H9 (cell line): ENCODE measurements at regions not wholly inside any gene's neighbourhood (a gene's known extent, or its start where the extent isn't known, plus 50 kb on each side); places are given as distances from the start of the nearest gene placed in this dataset.

ENCODE experiments used
- DNase-seq: peaks from one replicate; pipeline ENCODE4 v3.0.0-alpha.2; 2017
- H2AFZ ChIP-seq: one replicate; pipeline ENCODE4 v1.6.1; 2013; ENCODE audit warnings: mild to moderate bottlenecking, low read length, control low read depth, moderate library complexity
- H2AK5ac ChIP-seq: 2 replicates; pipeline ENCODE4 v1.6.1; 2013; ENCODE audit warnings: low read length, control low read depth, mixed read lengths; ENCODE audit not compliant: insufficient read length
- H2BK120ac ChIP-seq: one replicate; pipeline ENCODE4 v1.6.1; 2013; ENCODE audit warnings: low read depth, mild to moderate bottlenecking, low read length, control low read depth, inconsistent platforms; ENCODE audit not compliant: poor library complexity, severe bottlenecking
- H2BK12ac ChIP-seq: 2 replicates; pipeline ENCODE4 v1.6.1; 2013; ENCODE audit warnings: low read length, control low read depth, mixed read lengths, low read depth; ENCODE audit not compliant: insufficient read length
- H2BK15ac ChIP-seq: 2 replicates; pipeline ENCODE4 v1.6.1; 2013; ENCODE audit warnings: low read depth, low read length, control low read depth
- H2BK20ac ChIP-seq: one replicate; pipeline ENCODE4 v1.6.1; 2013; ENCODE audit warnings: low read depth, mild to moderate bottlenecking, low read length, control low read depth, inconsistent platforms; ENCODE audit not compliant: poor library complexity, severe bottlenecking
- H2BK5ac ChIP-seq: 2 replicates; pipeline ENCODE4 v1.6.1; 2013; ENCODE audit warnings: low read length, control low read depth, mixed read lengths; ENCODE audit not compliant: insufficient read length
- H3K14ac ChIP-seq: 2 replicates; pipeline ENCODE4 v1.6.1; 2013; ENCODE audit warnings: low read length, control low read depth; ENCODE audit not compliant: insufficient read depth
- H3K18ac ChIP-seq: 2 replicates; pipeline ENCODE4 v1.6.1; 2013; ENCODE audit warnings: low read depth, mild to moderate bottlenecking, mixed read lengths, low read length, control low read depth; ENCODE audit not compliant: insufficient read length
- H3K23ac ChIP-seq: 2 replicates; pipeline ENCODE4 v1.6.1; 2013; ENCODE audit warnings: low read length, control low read depth, mixed read lengths, low read depth; ENCODE audit not compliant: insufficient read length
- H3K23me2 ChIP-seq: 2 replicates; pipeline ENCODE4 v1.6.1; 2013; ENCODE audit warnings: low read depth, mild to moderate bottlenecking, mixed read lengths, low read length, control low read depth; ENCODE audit not compliant: insufficient read length, poor library complexity, severe bottlenecking
- H3K27ac ChIP-seq: 2 replicates; pipeline ENCODE4 v1.5.1; 2013; ENCODE audit warnings: low read length, control low read depth, mixed read lengths, low read depth; ENCODE audit not compliant: insufficient read length
- H3K27me3 ChIP-seq: 2 replicates; pipeline ENCODE4 v1.6.1; 2013; ENCODE audit warnings: low read length, control low read depth, inconsistent platforms; ENCODE audit not compliant: insufficient read depth
- H3K4ac ChIP-seq: 2 replicates; pipeline ENCODE4 v1.6.1; 2013; ENCODE audit warnings: low read depth, mild to moderate bottlenecking, control low read depth, inconsistent platforms, low read length, moderate library complexity
- H3K4me1 ChIP-seq: 2 replicates; pipeline ENCODE4 v1.6.1; 2013; ENCODE audit warnings: low read length, control low read depth, inconsistent platforms; ENCODE audit not compliant: insufficient read depth
- H3K4me2 ChIP-seq: 2 replicates; pipeline ENCODE4 v1.6.1; 2013; ENCODE audit warnings: low read length, control low read depth, mixed read lengths; ENCODE audit not compliant: insufficient read length, insufficient read depth
- H3K56ac ChIP-seq: 2 replicates; pipeline ENCODE4 v1.6.1; 2013; ENCODE audit warnings: low read depth, mild to moderate bottlenecking, mixed read lengths, low read length, control low read depth; ENCODE audit not compliant: insufficient read length
- H3K79me1 ChIP-seq: 2 replicates; pipeline ENCODE4 v1.6.1; 2013; ENCODE audit warnings: low read depth, mild to moderate bottlenecking, moderate library complexity, low read length, control low read depth, inconsistent platforms; ENCODE audit not compliant: insufficient read depth, poor library complexity, severe bottlenecking
- H3K79me2 ChIP-seq: 2 replicates; pipeline ENCODE4 v1.6.1; 2013; ENCODE audit warnings: low read length, control low read depth, inconsistent platforms; ENCODE audit not compliant: insufficient read depth
- H3K9ac ChIP-seq: 2 replicates; pipeline ENCODE4 v1.6.1; 2013; ENCODE audit warnings: low read length, control low read depth, mixed read lengths; ENCODE audit not compliant: insufficient read length; ENCODE audit errors: extremely low read depth
- H3K9me3 ChIP-seq: one replicate; pipeline ENCODE4 v1.6.1; 2013; ENCODE audit warnings: low read depth, low read length, inconsistent platforms; ENCODE audit not compliant: control insufficient read depth
- H3T11ph ChIP-seq: one replicate; pipeline ENCODE4 v1.6.1; 2013; ENCODE audit warnings: mild to moderate bottlenecking, low read length, control low read depth, inconsistent platforms
- H4K20me1 ChIP-seq: one replicate; pipeline ENCODE4 v1.6.1; 2013; ENCODE audit not compliant: control insufficient read depth, insufficient read length, insufficient read depth
- H4K5ac ChIP-seq: 2 replicates; pipeline ENCODE4 v1.6.1; 2013; ENCODE audit warnings: low read depth, mild to moderate bottlenecking, mixed read lengths, low read length, control low read depth; ENCODE audit not compliant: insufficient read length
- H4K8ac ChIP-seq: replicated peaks from 2 replicates; pipeline ENCODE4 v1.6.1; 2013; ENCODE audit warnings: low read length, control low read depth, mixed read lengths, low read depth; ENCODE audit not compliant: insufficient read length
- H4K91ac ChIP-seq: 2 replicates; pipeline ENCODE4 v1.6.1; 2013; ENCODE audit warnings: low read depth, mild to moderate bottlenecking, moderate library complexity, mixed read lengths, low read length, control low read depth; ENCODE audit not compliant: insufficient read length
- H3K27ac Mint-ChIP-seq, 3 experiments: 2 replicates in 2 of 3; 3 replicates in 1 of 3; pipeline ENCODE4 v1.8.0; 2020 to 2021; ENCODE audit warnings: mixed read lengths in 3 of 3, mild to moderate bottlenecking in 1 of 3, moderate library complexity in 1 of 3
- H3K27me3 Mint-ChIP-seq: 2 replicates; pipeline ENCODE4 v1.8.0; 2021; ENCODE audit warnings: low read depth, mild to moderate bottlenecking, moderate library complexity, mixed read lengths
- H3K36me3 Mint-ChIP-seq, 3 experiments: 2 replicates in 2 of 3; 3 replicates in 1 of 3; pipeline ENCODE4 v1.8.0; 2020 to 2021; ENCODE audit warnings: low read depth in 3 of 3, mixed read lengths in 3 of 3; ENCODE audit not compliant: insufficient read depth in 1 of 3
- H3K4me1 Mint-ChIP-seq, 2 experiments: 2 replicates each; pipeline ENCODE4 v1.8.0; 2020; ENCODE audit warnings: mixed read lengths in 2 of 2
- H3K4me3 Mint-ChIP-seq, 2 experiments: 2 replicates in 1 of 2; 3 replicates in 1 of 2; pipeline ENCODE4 v1.8.0; 2020 to 2021; ENCODE audit warnings: mild to moderate bottlenecking in 2 of 2, mixed read lengths in 2 of 2, moderate library complexity in 1 of 2
- H3K9me3 Mint-ChIP-seq, 2 experiments: 2 replicates in 1 of 2; 3 replicates in 1 of 2; pipeline ENCODE4 v1.8.0; 2020; ENCODE audit warnings: mild to moderate bottlenecking in 2 of 2, mixed read lengths in 2 of 2, moderate library complexity in 1 of 2
- CTCF ChIP-seq: fragments of 200-600 bp; sonication (generic); conservative IDR thresholded peaks from 3 replicates; pipeline ENCODE4 v1.8.0; 2021; ENCODE audit warnings: antibody characterized with exemption, mild to moderate bottlenecking
- WGBS: extraction: QIAGEN DNeasy Blood & Tissue Kit; methylation state at CpG from one replicate; pipeline ENCODE4 v1.1.7; 2013; ENCODE audit warnings: missing lambda C conversion rate, low lambda C conversion rate, mixed read lengths; ENCODE audit not compliant: insufficient read length; ENCODE audit errors: extremely low coverage; 5-methylcytosine and 5-hydroxymethylcytosine counted together

- no peak for DNase-seq
- no peak overlapping the region for H2AFZ ChIP-seq
Measured at GRCh38 chr10:91575044-91575610, 57.7 kb downstream of the PPP1R3C start.

More at GRCh38 chr10:91575044-91575610, 57.7 kb downstream of the PPP1R3C start:
- Histone ChIP-seq H3K79me1 (no peaks in the 10 kb centered on the region), H3K4me1 (no peaks in the 10 kb centered on the region), H3K56ac (no peak overlapping the region), H3K18ac (no peak overlapping the region), H3K23ac (no peak overlapping the region), H3T11ph (no peak overlapping the region), H2BK12ac (no peak overlapping the region), H4K8ac (no peak overlapping the region), H3K79me2 (no peaks in the 10 kb centered on the region), H3K14ac (no peak overlapping the region), H3K27me3 (no peaks in the 10 kb centered on the region), H2BK120ac (no peak overlapping the region), H3K27ac (no peak overlapping the region), H3K9ac (no peak overlapping the region), H4K20me1 (no peaks in the 10 kb centered on the region), H3K4me2 (no peak overlapping the region), H3K9me3 (no peaks in the 10 kb centered on the region), H4K5ac (no peak overlapping the region), H2BK20ac (no peak overlapping the region), H4K91ac (no peak overlapping the region), H2AK5ac (no peak overlapping the region), H3K23me2 (no peaks in the 10 kb centered on the region), H2BK5ac (no peak overlapping the region), H2BK15ac (no peak overlapping the region), H3K4ac (no peak overlapping the region)
- no peak for TF ChIP-seq CTCF
- no peak overlapping the region for H3K4me3 Mint-ChIP-seq
- H3K9me3 Mint-ChIP-seq = no peaks in the 10 kb centered on the region
- WGBS = no CpG with 5 or more reads among the region's 7 CpGs
- no peaks in the 10 kb centered on the region for H3K36me3 Mint-ChIP-seq
- H3K4me1 Mint-ChIP-seq = peaks cover 3 to 4% of the 10 kb centered on the region in 2 experiments; a peak in 2 of 4 replicates
- no peak overlapping the region for H3K27ac Mint-ChIP-seq
- 0 out of 2 replicates have a peak, but pooled peaks cover 2% of the 10 kb centered on the region for H3K27me3 Mint-ChIP-seq
